Mesothelial cell of epicardium (in vitro differentiated cells): ENCODE measurements at regions not wholly inside any gene's neighbourhood (a gene's known extent, or its start where the extent isn't known, plus 50 kb on each side); places are given as distances from the start of the nearest gene placed in this dataset.
"Not testable (repeated sequence)": the region's sequence is repeated elsewhere in the genome, so short reads cannot be mapped to it uniquely, and the experiment has no call there.

Source experiments
- DNase-seq, 2 experiments: peaks; one replicate each; pipeline ENCODE4 v3.0.0; 2021; ENCODE audit warnings: low spot score in 2 of 2; ENCODE audit not compliant: unreplicated experiment in 2 of 2
- H3K27ac Mint-ChIP-seq: 2 replicates; pipeline ENCODE4 v1.8.0; 2021; ENCODE audit warnings: mixed read lengths
- H3K27me3 Mint-ChIP-seq: 2 replicates; pipeline ENCODE4 v1.8.0; 2021; ENCODE audit warnings: low read depth, mixed read lengths
- H3K36me3 Mint-ChIP-seq: 2 replicates; pipeline ENCODE4 v1.8.0; 2021; ENCODE audit warnings: mixed read lengths
- H3K4me1 Mint-ChIP-seq: 2 replicates; pipeline ENCODE4 v1.8.0; 2021; ENCODE audit warnings: mixed read lengths
- H3K4me3 Mint-ChIP-seq: 2 replicates; pipeline ENCODE4 v1.8.0; 2021; ENCODE audit warnings: mild to moderate bottlenecking, moderate library complexity, mixed read lengths
- H3K9me3 Mint-ChIP-seq: 2 replicates; pipeline ENCODE4 v1.8.0; 2021; ENCODE audit warnings: mixed read lengths
- TF ChIP-seq, protein P1 (sequence below): fragments of 200-600 bp; sonication (generic); IDR thresholded peaks from one replicate; pipeline ENCODE4 v1.5.0; 2021; ENCODE audit warnings: antibody characterized with exemption; ENCODE audit not compliant: unreplicated experiment

GRCh38 chr7:125197731-125198393 is 268.2 kb upstream of the POT1 start:
- H3K4me3 Mint-ChIP-seq, result no peak overlapping the region
- no peak overlapping the region for H3K27ac Mint-ChIP-seq
- no peaks in the 10 kb centered on the region for H3K36me3 Mint-ChIP-seq
- TF ChIP-seq, protein P1, sequence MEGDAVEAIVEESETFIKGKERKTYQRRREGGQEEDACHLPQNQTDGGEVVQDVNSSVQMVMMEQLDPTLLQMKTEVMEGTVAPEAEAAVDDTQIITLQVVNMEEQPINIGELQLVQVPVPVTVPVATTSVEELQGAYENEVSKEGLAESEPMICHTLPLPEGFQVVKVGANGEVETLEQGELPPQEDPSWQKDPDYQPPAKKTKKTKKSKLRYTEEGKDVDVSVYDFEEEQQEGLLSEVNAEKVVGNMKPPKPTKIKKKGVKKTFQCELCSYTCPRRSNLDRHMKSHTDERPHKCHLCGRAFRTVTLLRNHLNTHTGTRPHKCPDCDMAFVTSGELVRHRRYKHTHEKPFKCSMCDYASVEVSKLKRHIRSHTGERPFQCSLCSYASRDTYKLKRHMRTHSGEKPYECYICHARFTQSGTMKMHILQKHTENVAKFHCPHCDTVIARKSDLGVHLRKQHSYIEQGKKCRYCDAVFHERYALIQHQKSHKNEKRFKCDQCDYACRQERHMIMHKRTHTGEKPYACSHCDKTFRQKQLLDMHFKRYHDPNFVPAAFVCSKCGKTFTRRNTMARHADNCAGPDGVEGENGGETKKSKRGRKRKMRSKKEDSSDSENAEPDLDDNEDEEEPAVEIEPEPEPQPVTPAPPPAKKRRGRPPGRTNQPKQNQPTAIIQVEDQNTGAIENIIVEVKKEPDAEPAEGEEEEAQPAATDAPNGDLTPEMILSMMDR, result no peak
- peaks cover 4% of the 10 kb centered on the region for H3K9me3 Mint-ChIP-seq
- DNase-seq, result no peak
- H3K4me1 Mint-ChIP-seq, result no peaks in the 10 kb centered on the region
- H3K27me3 Mint-ChIP-seq, result no peaks in the 10 kb centered on the region

GRCh38 chr7:125195156-125195555 is 265.5 kb upstream of the POT1 start:
- TF ChIP-seq, protein P1, result no peak
- Mint-ChIP-seq H3K36me3 (no peaks in the 10 kb centered on the region), H3K27ac (no peak overlapping the region), H3K9me3 (peaks cover 13% of the 10 kb centered on the region), H3K4me3 (no peak overlapping the region), H3K4me1 (no peaks in the 10 kb centered on the region), H3K27me3 (no peaks in the 10 kb centered on the region)
- no peak for DNase-seq

DNA sequence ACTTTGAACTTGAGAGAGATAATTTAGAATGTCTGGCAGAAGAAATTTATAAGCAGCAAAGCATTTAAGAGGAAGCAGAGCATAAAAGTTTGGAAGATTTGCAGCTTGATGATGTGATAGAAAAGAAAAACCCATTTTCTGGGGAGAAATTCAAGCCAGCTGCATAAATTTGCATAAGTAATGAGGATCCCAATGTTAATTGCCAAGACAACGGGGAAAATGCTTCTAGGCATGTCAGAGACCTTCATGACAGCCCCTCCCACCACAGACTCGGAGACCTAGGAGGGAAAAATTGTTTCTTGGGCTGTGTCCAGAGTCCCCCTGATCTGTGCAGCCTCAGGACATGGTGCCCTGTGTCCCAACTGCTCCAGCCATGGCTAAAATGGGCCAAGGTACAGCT is 263.6 kb upstream of the POT1 start:
- H3K4me3 Mint-ChIP-seq, result no peak overlapping the region
- TF ChIP-seq, protein P1, result no peak
- H3K27ac Mint-ChIP-seq, result no peak overlapping the region
- no peaks in the 10 kb centered on the region for H3K36me3 Mint-ChIP-seq
- no peak for DNase-seq
- no peaks in the 10 kb centered on the region for H3K27me3 Mint-ChIP-seq
- no peaks in the 10 kb centered on the region for H3K4me1 Mint-ChIP-seq
- H3K9me3 Mint-ChIP-seq, result peaks cover 13% of the 10 kb centered on the region

DNA sequence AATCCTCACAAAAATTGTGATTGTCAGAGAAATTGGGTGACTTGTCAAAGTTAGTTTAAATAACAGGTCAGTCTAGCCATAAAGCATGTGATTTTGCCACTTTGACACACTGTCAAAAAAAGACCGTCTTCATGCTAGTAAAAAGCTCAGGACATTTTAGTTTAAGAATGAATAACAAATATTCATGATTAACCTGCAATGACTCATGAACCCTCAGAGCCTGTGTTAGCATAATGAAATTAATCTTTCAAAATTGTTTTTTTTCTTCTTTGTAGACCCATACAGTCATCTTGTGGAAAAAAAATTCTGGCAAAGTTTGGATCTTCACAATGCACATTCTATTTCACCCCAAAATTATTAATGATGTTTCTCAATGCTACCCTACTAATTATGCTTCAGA is 255.2 kb upstream of the POT1 start:
- no peak overlapping the region for H3K27ac Mint-ChIP-seq
- no peak overlapping the region for H3K4me3 Mint-ChIP-seq
- TF ChIP-seq, protein P1, result no peak
- H3K36me3 Mint-ChIP-seq, result no peaks in the 10 kb centered on the region
- H3K4me1 Mint-ChIP-seq, result no peaks in the 10 kb centered on the region
- no peak for DNase-seq
- peaks cover 7% of the 10 kb centered on the region for H3K9me3 Mint-ChIP-seq
- no peaks in the 10 kb centered on the region for H3K27me3 Mint-ChIP-seq

DNA sequence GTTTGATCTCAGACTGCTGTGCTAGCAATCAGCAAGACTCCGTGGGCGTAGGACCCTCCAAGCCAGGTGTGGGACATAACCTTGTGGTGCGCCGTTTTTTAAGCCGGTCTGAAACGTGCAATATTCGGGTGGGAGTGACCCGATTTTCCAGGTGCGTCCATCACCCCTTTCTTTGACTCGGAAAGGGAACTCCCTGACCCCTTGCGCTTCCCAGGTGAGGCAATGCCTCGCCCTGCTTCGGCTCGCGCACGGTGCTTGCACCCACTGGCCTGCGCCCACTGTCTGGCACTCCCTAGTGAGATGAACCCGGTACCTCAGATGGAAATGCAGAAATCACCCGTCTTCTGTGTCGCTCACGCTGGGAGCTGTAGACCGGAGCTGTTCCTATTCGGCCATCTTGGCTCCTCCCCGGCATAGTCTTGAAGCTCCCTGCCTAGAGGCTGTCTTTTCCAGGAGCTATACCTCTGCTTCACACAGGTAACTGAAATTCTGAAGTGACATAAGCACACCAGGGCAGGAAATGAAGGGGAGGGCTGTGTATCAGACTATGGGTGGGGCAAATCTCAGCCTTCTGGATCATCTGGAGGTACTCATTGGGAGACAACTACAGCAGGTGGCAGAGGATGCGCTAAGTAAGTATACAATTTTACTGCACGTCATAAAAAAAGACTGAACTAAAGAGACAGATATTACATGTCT is 252.1 kb upstream of the POT1 start:
- H3K27ac Mint-ChIP-seq, DNase-seq, H3K36me3 Mint-ChIP-seq, H3K27me3 Mint-ChIP-seq, H3K4me1 Mint-ChIP-seq, H3K4me3 Mint-ChIP-seq: not testable (repeated sequence)
- H3K9me3 Mint-ChIP-seq, result peaks cover 20% of the 10 kb centered on the region

DNA sequence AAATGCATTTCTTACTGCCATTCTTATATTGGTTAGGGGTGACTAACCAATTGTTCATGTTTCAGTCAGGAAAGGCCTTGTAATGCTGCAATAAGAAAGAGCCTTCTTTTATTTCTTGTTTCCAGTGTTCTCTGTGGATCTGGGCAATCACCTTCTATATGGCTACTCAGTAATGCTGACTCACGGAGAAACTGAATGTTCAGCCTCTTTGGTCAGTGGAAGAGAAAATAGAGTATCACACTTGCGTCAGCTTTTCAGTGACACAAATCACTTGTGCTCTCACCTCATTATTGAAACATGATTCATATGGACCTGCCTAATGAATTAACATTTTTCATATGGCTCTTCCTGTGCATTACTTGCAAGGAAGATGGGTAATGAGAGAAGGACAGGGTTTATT is 243.9 kb upstream of the POT1 start:
- Mint-ChIP-seq H3K4me1 (no peaks in the 10 kb centered on the region), H3K27ac (no peak overlapping the region), H3K36me3 (no peaks in the 10 kb centered on the region), H3K4me3 (no peak overlapping the region), H3K9me3 (peaks cover 5% of the 10 kb centered on the region), H3K27me3 (no peaks in the 10 kb centered on the region)
- TF ChIP-seq, protein P1, result no peak
- no peak for DNase-seq
